Vagina (tissue), 2 donors: ENCODE measurements at regions not wholly inside any gene's neighbourhood (a gene's known extent, or its start where the extent isn't known, plus 50 kb on each side); places are given as distances from the start of the nearest gene placed in this dataset.

ENCODE experiments used
- POLR2AphosphoS5 ChIP-seq, 2 donors: sonication (generic); formaldehyde crosslinking; IDR thresholded peaks; one replicate each; pipeline ENCODE4 v1.9.0; 2017; ENCODE audit warnings: antibody characterized with exemption in 2 of 2, mild to moderate bottlenecking in 2 of 2, low read depth in 1 of 2; ENCODE audit not compliant: insufficient read depth in 1 of 2
- TF ChIP-seq, protein P1 (sequence below), 3 experiments: fragments of 450-650 bp in 2 of 3; fragments of 200-600 bp in 1 of 3; sonication (generic) in 1 of 3; IDR thresholded peaks; one replicate each; pipeline ENCODE4 v1.5.1; 2017 to 2019; ENCODE audit warnings: antibody characterized with exemption in 3 of 3, mild to moderate bottlenecking in 2 of 3, moderate library complexity in 2 of 3

DNA sequence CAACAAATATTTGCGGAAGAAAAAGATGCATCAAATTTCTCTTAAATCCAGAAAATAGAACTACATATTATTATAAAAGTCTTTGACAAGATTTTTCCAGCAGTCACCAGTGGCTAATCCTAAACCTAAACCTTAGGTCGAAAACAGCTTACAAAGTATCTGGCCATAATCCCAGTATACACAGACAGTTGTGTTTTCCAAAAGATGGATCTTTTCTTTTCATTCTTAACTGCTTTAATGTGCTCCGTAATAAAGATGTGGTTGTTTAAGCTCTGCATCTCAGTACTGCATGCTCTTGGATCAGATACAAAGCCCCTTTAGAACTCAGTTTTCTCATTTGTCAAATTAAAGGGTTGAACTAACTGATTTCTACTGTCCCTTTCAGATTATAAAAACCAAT, 247.8 kb downstream of the TXNL1 start:
- TF ChIP-seq, protein P1, sequence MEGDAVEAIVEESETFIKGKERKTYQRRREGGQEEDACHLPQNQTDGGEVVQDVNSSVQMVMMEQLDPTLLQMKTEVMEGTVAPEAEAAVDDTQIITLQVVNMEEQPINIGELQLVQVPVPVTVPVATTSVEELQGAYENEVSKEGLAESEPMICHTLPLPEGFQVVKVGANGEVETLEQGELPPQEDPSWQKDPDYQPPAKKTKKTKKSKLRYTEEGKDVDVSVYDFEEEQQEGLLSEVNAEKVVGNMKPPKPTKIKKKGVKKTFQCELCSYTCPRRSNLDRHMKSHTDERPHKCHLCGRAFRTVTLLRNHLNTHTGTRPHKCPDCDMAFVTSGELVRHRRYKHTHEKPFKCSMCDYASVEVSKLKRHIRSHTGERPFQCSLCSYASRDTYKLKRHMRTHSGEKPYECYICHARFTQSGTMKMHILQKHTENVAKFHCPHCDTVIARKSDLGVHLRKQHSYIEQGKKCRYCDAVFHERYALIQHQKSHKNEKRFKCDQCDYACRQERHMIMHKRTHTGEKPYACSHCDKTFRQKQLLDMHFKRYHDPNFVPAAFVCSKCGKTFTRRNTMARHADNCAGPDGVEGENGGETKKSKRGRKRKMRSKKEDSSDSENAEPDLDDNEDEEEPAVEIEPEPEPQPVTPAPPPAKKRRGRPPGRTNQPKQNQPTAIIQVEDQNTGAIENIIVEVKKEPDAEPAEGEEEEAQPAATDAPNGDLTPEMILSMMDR (IDR thresholded peaks at IDR 0.05) = no peak
- TF ChIP-seq POLR2AphosphoS5 (IDR thresholded peaks at IDR 0.05; ENCODE audit: insufficient read depth in 1 of 2, low read depth in 1 of 2) = no peak
